WERI-Rb-1 (cell line): ENCODE measurements at regions not wholly inside any gene's neighbourhood (a gene's known extent, or its start where the extent isn't known, plus 50 kb on each side); places are given as distances from the start of the nearest gene placed in this dataset.

Experiments used
- DNase-seq: peaks from one replicate; pipeline ENCODE4 v3.0.0-alpha.2; 2020
- H3K27ac ChIP-seq: fragments of 250-450 bp; sonication (Bioruptor Pico); 2 replicates; pipeline ENCODE4 v1.5.1; 2020; ENCODE audit warnings: mild to moderate bottlenecking, moderate library complexity
- H3K27me3 ChIP-seq: fragments of 250-450 bp; sonication (Bioruptor Pico); 2 replicates; pipeline ENCODE4 v1.5.1; 2021; ENCODE audit warnings: mild to moderate bottlenecking, low read depth, moderate library complexity; ENCODE audit not compliant: insufficient read depth, severe bottlenecking
- H3K36me3 ChIP-seq: fragments of 250-450 bp; sonication (Bioruptor Pico); 2 replicates; pipeline ENCODE4 v1.5.1; 2020; ENCODE audit warnings: mild to moderate bottlenecking, moderate library complexity
- H3K4me3 ChIP-seq: 2 replicates; pipeline ENCODE4 v1.5.1; 2011; ENCODE audit warnings: low read depth, mild to moderate bottlenecking, control low read depth, low read length
- H3K9me3 ChIP-seq: fragments of 250-450 bp; sonication (Bioruptor Pico); 2 replicates; pipeline ENCODE4 v1.5.1; 2021; ENCODE audit warnings: mild to moderate bottlenecking, moderate library complexity; ENCODE audit not compliant: severe bottlenecking
- TF ChIP-seq, protein P1 (sequence below): IDR thresholded peaks from 2 replicates; pipeline ENCODE4 v1.5.1; 2011; ENCODE audit warnings: low read depth, mild to moderate bottlenecking, control low read depth, inconsistent platforms, low read length

DNA sequence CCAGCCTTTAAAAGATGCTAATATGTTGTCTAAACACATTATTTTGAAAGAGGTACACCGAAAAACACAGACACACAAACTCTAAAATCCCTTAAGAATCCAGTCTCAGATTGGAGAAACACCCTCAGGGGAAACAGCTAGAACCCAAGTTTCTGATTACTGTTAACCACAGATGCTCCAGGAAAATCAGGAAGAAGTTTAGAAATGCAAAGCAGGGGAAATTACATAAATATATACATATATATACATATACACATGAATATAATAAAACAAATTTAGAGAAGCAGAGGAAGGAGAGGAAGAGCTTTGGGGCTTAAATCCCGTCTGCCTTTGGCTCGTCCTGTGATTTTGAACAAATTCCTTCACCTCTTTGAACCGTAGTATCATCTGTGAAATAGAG lies 73.2 kb upstream of the KLF4 start:
- Histone ChIP-seq H3K27ac (no peak overlapping the region), H3K36me3 (no peaks in the 10 kb centered on the region), H3K9me3 (no peaks in the 10 kb centered on the region), H3K4me3 (no peak overlapping the region), H3K27me3 (peaks cover 86% of the 10 kb centered on the region)
- DNase-seq: no peak
- TF ChIP-seq, protein P1, sequence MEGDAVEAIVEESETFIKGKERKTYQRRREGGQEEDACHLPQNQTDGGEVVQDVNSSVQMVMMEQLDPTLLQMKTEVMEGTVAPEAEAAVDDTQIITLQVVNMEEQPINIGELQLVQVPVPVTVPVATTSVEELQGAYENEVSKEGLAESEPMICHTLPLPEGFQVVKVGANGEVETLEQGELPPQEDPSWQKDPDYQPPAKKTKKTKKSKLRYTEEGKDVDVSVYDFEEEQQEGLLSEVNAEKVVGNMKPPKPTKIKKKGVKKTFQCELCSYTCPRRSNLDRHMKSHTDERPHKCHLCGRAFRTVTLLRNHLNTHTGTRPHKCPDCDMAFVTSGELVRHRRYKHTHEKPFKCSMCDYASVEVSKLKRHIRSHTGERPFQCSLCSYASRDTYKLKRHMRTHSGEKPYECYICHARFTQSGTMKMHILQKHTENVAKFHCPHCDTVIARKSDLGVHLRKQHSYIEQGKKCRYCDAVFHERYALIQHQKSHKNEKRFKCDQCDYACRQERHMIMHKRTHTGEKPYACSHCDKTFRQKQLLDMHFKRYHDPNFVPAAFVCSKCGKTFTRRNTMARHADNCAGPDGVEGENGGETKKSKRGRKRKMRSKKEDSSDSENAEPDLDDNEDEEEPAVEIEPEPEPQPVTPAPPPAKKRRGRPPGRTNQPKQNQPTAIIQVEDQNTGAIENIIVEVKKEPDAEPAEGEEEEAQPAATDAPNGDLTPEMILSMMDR: no peak

GRCh38 chr9:107559494-107560086 lies 70.0 kb upstream of the KLF4 start:
- TF ChIP-seq, protein P1: no peak
- Histone ChIP-seq H3K4me3 (no peak overlapping the region), H3K9me3 (peaks cover 3% of the 10 kb centered on the region), H3K27ac (no peak overlapping the region), H3K36me3 (no peaks in the 10 kb centered on the region), H3K27me3 (peaks cover 80% of the 10 kb centered on the region)
- no peak for DNase-seq

DNA sequence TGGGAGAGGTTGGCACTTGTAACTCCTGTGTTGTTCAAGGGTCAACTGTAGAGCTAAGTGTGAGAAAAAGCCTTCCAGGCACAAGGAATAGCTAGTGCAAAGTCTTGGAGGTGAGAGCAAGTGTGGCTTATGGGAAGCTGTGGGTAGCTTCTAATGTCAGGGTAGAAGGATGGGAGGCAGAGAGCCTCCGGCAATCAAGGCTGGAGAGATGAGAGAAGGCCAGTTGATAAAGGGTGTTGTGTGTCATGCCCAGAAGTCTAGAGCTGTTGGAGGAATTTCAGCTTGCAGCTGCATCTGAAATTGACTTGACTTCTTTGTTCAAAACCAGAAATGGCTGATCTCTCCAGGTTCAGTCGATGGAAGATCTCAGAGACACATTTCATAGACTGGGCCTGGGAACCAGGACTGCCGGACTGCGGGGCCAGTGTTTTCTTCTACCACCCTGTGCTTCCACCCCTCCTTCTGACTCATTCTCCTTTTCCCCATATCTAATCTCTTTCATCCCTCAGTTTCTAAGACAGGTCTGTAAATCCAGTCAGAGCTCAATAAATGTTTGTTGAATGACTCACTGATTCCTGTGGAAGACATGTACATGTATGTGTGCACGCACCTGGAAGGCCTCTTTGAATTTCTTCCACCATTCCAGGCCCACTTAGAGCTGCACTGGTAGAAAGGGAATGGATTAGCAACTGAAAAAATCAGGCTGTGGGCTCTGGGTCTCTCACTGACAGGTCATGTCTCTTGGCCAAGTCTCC lies 67.8 kb upstream of the KLF4 start:
- Histone ChIP-seq H3K27me3 (peaks cover 61% of the 10 kb centered on the region), H3K27ac (no peak overlapping the region), H3K4me3 (no peak overlapping the region), H3K36me3 (no peaks in the 10 kb centered on the region), H3K9me3 (peaks cover 3% of the 10 kb centered on the region)
- DNase-seq: no peak
- TF ChIP-seq, protein P1: no peak

DNA sequence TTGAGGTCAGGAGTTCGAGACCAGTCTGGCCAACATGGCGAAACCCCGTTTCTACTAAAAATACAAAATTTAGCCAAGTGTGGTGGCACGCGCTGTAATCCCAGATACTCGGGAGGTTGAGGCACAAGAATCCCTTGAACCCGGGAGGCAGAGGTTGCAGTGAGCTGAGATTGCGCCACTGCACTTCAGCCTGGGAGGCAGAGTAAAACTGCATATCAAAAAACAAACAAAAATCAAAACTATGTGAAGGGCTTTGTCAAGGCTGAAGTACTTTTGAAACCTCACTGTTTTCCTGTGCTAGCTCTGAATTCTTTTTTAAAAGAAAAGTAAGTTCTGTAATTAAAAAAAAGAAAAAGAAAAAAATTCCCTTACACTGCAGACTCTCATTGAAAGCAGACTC lies 65.1 kb upstream of the KLF4 start:
- H3K9me3 ChIP-seq: peaks cover 3% of the 10 kb centered on the region
- H3K27ac ChIP-seq: no peak overlapping the region

GRCh38 chr9:107548298-107549142 lies 59.0 kb upstream of the KLF4 start:
- peaks cover 72% of the 10 kb centered on the region for H3K27me3 ChIP-seq
- TF ChIP-seq, protein P1: no peak
- no peak overlapping the region for H3K4me3 ChIP-seq
- H3K9me3 ChIP-seq: peaks cover 3% of the 10 kb centered on the region
- no peak for DNase-seq
- no peaks in the 10 kb centered on the region for H3K36me3 ChIP-seq
- no peak overlapping the region for H3K27ac ChIP-seq

More for the DNA sequence above, 65.1 kb upstream of the KLF4 start:
- TF ChIP-seq, protein P1: no peak
- H3K36me3 ChIP-seq: no peaks in the 10 kb centered on the region
- H3K27me3 ChIP-seq: peaks cover 50% of the 10 kb centered on the region
- DNase-seq: no peak
- H3K4me3 ChIP-seq: no peak overlapping the region
